Uterus (tissue), 2 donors: ENCODE measurements at regions not wholly inside any gene's neighbourhood (a gene's known extent, or its start where the extent isn't known, plus 50 kb on each side); places are given as distances from the start of the nearest gene placed in this dataset.

Source experiments
- POLR2A ChIP-seq, 2 donors: fragments of 450-650 bp; IDR thresholded peaks; one replicate each; pipeline ENCODE4 v1.6.1; 2016; ENCODE audit warnings: antibody characterized with exemption in 2 of 2, mild to moderate bottlenecking in 1 of 2, moderate library complexity in 1 of 2
- TF ChIP-seq, protein P1 (sequence below), 4 experiments: fragments of 200-600 bp in 2 of 4; fragments of 450-650 bp in 2 of 4; sonication (generic) in 2 of 4; IDR thresholded peaks; one replicate each; pipeline ENCODE4 v1.5.1; 2016 to 2019; ENCODE audit warnings: antibody characterized with exemption in 4 of 4, mild to moderate bottlenecking in 2 of 4, moderate library complexity in 1 of 4

DNA sequence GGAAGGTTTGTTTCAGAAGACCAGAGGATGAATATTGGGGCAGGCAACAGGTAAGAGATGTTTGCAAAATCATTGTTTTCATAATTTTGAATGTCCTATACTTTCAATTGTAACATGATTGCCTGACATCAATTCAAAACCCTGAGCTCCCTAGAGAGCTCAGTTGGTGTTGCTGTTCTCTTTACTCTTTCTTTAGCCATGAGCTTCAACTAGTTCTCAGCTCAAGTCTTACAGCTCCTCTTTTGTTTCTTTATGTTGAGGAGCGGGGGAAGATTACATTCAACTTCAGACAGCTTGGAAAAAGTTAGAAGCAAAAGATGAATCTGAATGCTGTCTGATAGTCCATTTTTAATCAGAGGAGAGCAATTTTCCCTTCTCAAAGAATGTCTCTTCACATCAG is 144.8 kb upstream of the TACR1 start:
- TF ChIP-seq, protein P1, sequence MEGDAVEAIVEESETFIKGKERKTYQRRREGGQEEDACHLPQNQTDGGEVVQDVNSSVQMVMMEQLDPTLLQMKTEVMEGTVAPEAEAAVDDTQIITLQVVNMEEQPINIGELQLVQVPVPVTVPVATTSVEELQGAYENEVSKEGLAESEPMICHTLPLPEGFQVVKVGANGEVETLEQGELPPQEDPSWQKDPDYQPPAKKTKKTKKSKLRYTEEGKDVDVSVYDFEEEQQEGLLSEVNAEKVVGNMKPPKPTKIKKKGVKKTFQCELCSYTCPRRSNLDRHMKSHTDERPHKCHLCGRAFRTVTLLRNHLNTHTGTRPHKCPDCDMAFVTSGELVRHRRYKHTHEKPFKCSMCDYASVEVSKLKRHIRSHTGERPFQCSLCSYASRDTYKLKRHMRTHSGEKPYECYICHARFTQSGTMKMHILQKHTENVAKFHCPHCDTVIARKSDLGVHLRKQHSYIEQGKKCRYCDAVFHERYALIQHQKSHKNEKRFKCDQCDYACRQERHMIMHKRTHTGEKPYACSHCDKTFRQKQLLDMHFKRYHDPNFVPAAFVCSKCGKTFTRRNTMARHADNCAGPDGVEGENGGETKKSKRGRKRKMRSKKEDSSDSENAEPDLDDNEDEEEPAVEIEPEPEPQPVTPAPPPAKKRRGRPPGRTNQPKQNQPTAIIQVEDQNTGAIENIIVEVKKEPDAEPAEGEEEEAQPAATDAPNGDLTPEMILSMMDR (IDR thresholded peaks at IDR 0.05): no peak
- no peak for TF ChIP-seq POLR2A (IDR thresholded peaks at IDR 0.05)
